ENCODE measurements at regions not wholly inside any gene's neighbourhood (a gene's known extent, or its start where the extent isn't known, plus 50 kb on each side); places are given as distances from the start of the nearest gene placed in this dataset.

- no peaks in the 10 kb centered on the region for H3K9me3 ChIP-seq (ENCODE audit: control insufficient read depth, insufficient read depth, low read depth, low read length)
- no peak overlapping the region for H3K9ac ChIP-seq (ENCODE audit: insufficient read depth, low read length)
- H3K79me2 ChIP-seq (ENCODE audit: control insufficient read depth, insufficient read depth, low read length): no peaks in the 10 kb centered on the region
- TF ChIP-seq EZH2 (IDR thresholded peaks at IDR 0.05; ENCODE audit: low read length, missing control alignments): no peak
- no peak for TF ChIP-seq CTCF (conservative IDR thresholded peaks at IDR 0.05 in 1 of 2, IDR thresholded peaks at IDR 0.05 in 1 of 2; ENCODE audit: low read depth in 1 of 2, low read length in 2 of 2)
- DNase-seq (ENCODE audit: low read depth in 2 of 2): no peak
- H2AFZ ChIP-seq (ENCODE audit: low read length): no peak overlapping the region
- no peak overlapping the region for H3K4me3 ChIP-seq (replicated peaks in 1 of 4; ENCODE audit: control extremely low read depth in 1 of 4, insufficient read depth in 1 of 4, low read depth in 3 of 4, low read length in 4 of 4)
- H4K20me1 ChIP-seq (ENCODE audit: control insufficient read depth, extremely low read depth, insufficient read depth, low read length): no peaks in the 10 kb centered on the region
- no peaks in the 10 kb centered on the region for H3K27me3 ChIP-seq (ENCODE audit: control insufficient read depth, insufficient read depth, low read length)
- no peaks in the 10 kb centered on the region for H3K36me3 ChIP-seq (ENCODE audit: control insufficient read depth, insufficient read depth, low read length)
- H3K27ac ChIP-seq (ENCODE audit: insufficient read depth, low read length): no peak overlapping the region
- H3K4me1 ChIP-seq (ENCODE audit: control insufficient read depth, extremely low read depth, insufficient read depth, low read length): peaks cover 28% of the 10 kb centered on the region
- H3K4me2 ChIP-seq (ENCODE audit: extremely low read depth, insufficient read depth, low read length): no peak overlapping the region
These were observed 88.8 kb upstream of the SIRPA start for GRCh38 chr20:1806456-1806855.

- H3K4me2 ChIP-seq (ENCODE audit: extremely low read depth, insufficient read depth, low read length): no peak overlapping the region
- no peak overlapping the region for H3K4me3 ChIP-seq (replicated peaks in 1 of 4; ENCODE audit: control extremely low read depth in 1 of 4, insufficient read depth in 1 of 4, low read depth in 3 of 4, low read length in 4 of 4)
- H3K36me3 ChIP-seq (ENCODE audit: control insufficient read depth, insufficient read depth, low read length): no peaks in the 10 kb centered on the region
- no peak for TF ChIP-seq CTCF (conservative IDR thresholded peaks at IDR 0.05 in 1 of 2, IDR thresholded peaks at IDR 0.05 in 1 of 2; ENCODE audit: low read depth in 1 of 2, low read length in 2 of 2)
- no peak for TF ChIP-seq EZH2 (IDR thresholded peaks at IDR 0.05; ENCODE audit: low read length, missing control alignments)
- no peak overlapping the region for H3K27ac ChIP-seq (ENCODE audit: insufficient read depth, low read length)
- no peak overlapping the region for H2AFZ ChIP-seq (ENCODE audit: low read length)
- no peaks in the 10 kb centered on the region for H4K20me1 ChIP-seq (ENCODE audit: control insufficient read depth, extremely low read depth, insufficient read depth, low read length)
- no peaks in the 10 kb centered on the region for H3K79me2 ChIP-seq (ENCODE audit: control insufficient read depth, insufficient read depth, low read length)
- H3K27me3 ChIP-seq (ENCODE audit: control insufficient read depth, insufficient read depth, low read length): no peaks in the 10 kb centered on the region
- H3K9ac ChIP-seq (ENCODE audit: insufficient read depth, low read length): no peak overlapping the region
- no peaks in the 10 kb centered on the region for H3K9me3 ChIP-seq (ENCODE audit: control insufficient read depth, insufficient read depth, low read depth, low read length)
- DNase-seq (ENCODE audit: low read depth in 2 of 2): no peak
- peaks cover 24% of the 10 kb centered on the region for H3K4me1 ChIP-seq (ENCODE audit: control insufficient read depth, extremely low read depth, insufficient read depth, low read length)
These were observed 89.4 kb upstream of the SIRPA start for GRCh38 chr20:1805816-1806215.

- Histone ChIP-seq H3K4me3 (replicated peaks in 1 of 4; ENCODE audit: control extremely low read depth in 1 of 4, insufficient read depth in 1 of 4, low read depth in 3 of 4, low read length in 4 of 4) (no peak overlapping the region), H4K20me1 (ENCODE audit: control insufficient read depth, extremely low read depth, insufficient read depth, low read length) (no peaks in the 10 kb centered on the region), H3K27me3 (ENCODE audit: control insufficient read depth, insufficient read depth, low read length) (no peaks in the 10 kb centered on the region), H3K9me3 (ENCODE audit: control insufficient read depth, insufficient read depth, low read depth, low read length) (no peaks in the 10 kb centered on the region), H3K9ac (ENCODE audit: insufficient read depth, low read length) (no peak overlapping the region), H3K4me1 (ENCODE audit: control insufficient read depth, extremely low read depth, insufficient read depth, low read length) (peaks cover 17% of the 10 kb centered on the region), H3K4me2 (ENCODE audit: extremely low read depth, insufficient read depth, low read length) (no peak overlapping the region), H3K79me2 (ENCODE audit: control insufficient read depth, insufficient read depth, low read length) (no peaks in the 10 kb centered on the region), H3K36me3 (ENCODE audit: control insufficient read depth, insufficient read depth, low read length) (no peaks in the 10 kb centered on the region), H3K27ac (ENCODE audit: insufficient read depth, low read length) (no peak overlapping the region), H2AFZ (ENCODE audit: low read length) (no peak overlapping the region)
- no peak for DNase-seq (ENCODE audit: low read depth in 2 of 2)
- TF ChIP-seq EZH2 (IDR thresholded peaks at IDR 0.05; ENCODE audit: low read length, missing control alignments) (no peak), CTCF (conservative IDR thresholded peaks at IDR 0.05 in 1 of 2, IDR thresholded peaks at IDR 0.05 in 1 of 2; ENCODE audit: low read depth in 1 of 2, low read length in 2 of 2) (no peak)
These were observed 90.0 kb upstream of the SIRPA start for GRCh38 chr20:1805161-1805581.

Data from fibroblast of lung (primary cell).